GM12878 (cell line): ENCODE measurements at regions not wholly inside any gene's neighbourhood (a gene's known extent, or its start where the extent isn't known, plus 50 kb on each side); places are given as distances from the start of the nearest gene placed in this dataset.

Experiments
- ATF7 ChIP-seq: fragments of 450-650 bp; IDR thresholded peaks from 2 replicates; pipeline ENCODE4 v1.6.1; 2016; ENCODE audit warnings: low read depth, mild to moderate bottlenecking
- BCL3 ChIP-seq: IDR thresholded peaks from 2 replicates; pipeline ENCODE4 v1.6.1; 2011; ENCODE audit warnings: borderline replicate concordance, low read depth, mild to moderate bottlenecking, moderate library complexity, low read length; ENCODE audit not compliant: insufficient read depth, poor library complexity, severe bottlenecking
- BHLHE40 ChIP-seq, 2 experiments: fragments of 450-650 bp in 1 of 2; IDR thresholded peaks; 2 replicates each; pipeline ENCODE4 v1.6.1; 2011 to 2017; ENCODE audit warnings: low read depth in 2 of 2, borderline replicate concordance in 1 of 2, improper control_type of control experiment in 1 of 2, low read length in 1 of 2, mild to moderate bottlenecking in 1 of 2
- KDM1A ChIP-seq: fragments of 200-600 bp; sonication (generic); IDR thresholded peaks from 2 replicates; pipeline ENCODE4 v1.6.1; 2016; ENCODE audit warnings: borderline replicate concordance
- NFYA ChIP-seq: IDR thresholded peaks from 2 replicates; pipeline ENCODE4 v1.6.1; 2011; ENCODE audit warnings: low read depth, mild to moderate bottlenecking, low read length, improper control_type of control experiment, borderline replicate concordance
- NR2C2 ChIP-seq: IDR thresholded peaks from 2 replicates; pipeline ENCODE4 v1.6.1; 2011; ENCODE audit warnings: borderline replicate concordance, low read depth; ENCODE audit not compliant: control insufficient read depth, insufficient read length

DNA sequence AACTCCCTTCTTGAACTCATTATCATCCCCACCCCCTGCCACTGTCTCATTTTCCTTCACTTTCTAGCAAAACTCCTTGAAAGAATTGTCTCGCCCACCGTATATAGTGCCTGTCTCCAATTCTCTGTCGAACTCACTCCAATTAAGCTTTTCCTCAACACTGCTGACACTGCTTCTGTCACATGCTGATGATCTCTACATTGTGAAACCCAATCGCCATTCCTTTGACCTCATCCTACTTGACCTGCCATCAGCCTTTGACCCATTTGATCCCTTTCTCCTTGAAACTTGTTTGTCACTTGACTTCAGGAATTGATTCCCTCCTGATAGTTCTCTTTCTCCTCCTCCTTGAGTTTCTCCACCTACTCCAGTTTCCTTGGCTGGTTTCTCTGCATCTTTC is 54.8 kb downstream of the CCDC71L start:
- TF ChIP-seq BHLHE40 (IDR thresholded peaks at IDR 0.05; ENCODE audit: borderline replicate concordance in 1 of 2, low read depth in 2 of 2, low read length in 1 of 2), result no peak
- TF ChIP-seq NR2C2, result no peak
- no peak for TF ChIP-seq BCL3
- TF ChIP-seq ATF7, result no peak
- TF ChIP-seq NFYA, result no peak
- TF ChIP-seq KDM1A, result no peak
